HepG2 (cell line): ENCODE measurements at regions not wholly inside any gene's neighbourhood (a gene's known extent, or its start where the extent isn't known, plus 50 kb on each side); places are given as distances from the start of the nearest gene placed in this dataset.

Source experiments
- CTCF ChIP-seq: sonication (generic); formaldehyde crosslinking; IDR thresholded peaks from 2 replicates; pipeline ENCODE4 v1.5.0; 2020; ENCODE audit warnings: mild to moderate bottlenecking, missing genetic modification reagents, moderate library complexity
- DPF2 ChIP-seq: sonication (generic); formaldehyde crosslinking; IDR thresholded peaks from 2 replicates; pipeline ENCODE4 v1.4.0; 2020; ENCODE audit warnings: mild to moderate bottlenecking, low read depth, missing genetic modification reagents, borderline replicate concordance
- FOXA3 ChIP-seq: IDR thresholded peaks from 2 replicates; pipeline ENCODE4 v1.6.1; 2016; ENCODE audit warnings: missing genetic modification reagents, missing compliant biosample characterization
- NFRKB ChIP-seq: fragments of 450-650 bp; IDR thresholded peaks from 2 replicates; pipeline ENCODE4 v1.6.1; 2017
- POLR2AphosphoS5 ChIP-seq: IDR thresholded peaks from 2 replicates; pipeline ENCODE4 v1.6.1; 2012; ENCODE audit warnings: low read depth, low read length
- SKIL ChIP-seq: sonication (generic); formaldehyde crosslinking; IDR thresholded peaks from 2 replicates; pipeline ENCODE4 v1.8.0; 2022; ENCODE audit warnings: missing genetic modification reagents, mild to moderate bottlenecking, moderate library complexity, borderline replicate concordance
- SRSF1 ChIP-seq: fragments of 200-400 bp; formaldehyde crosslinking; optimal IDR thresholded peaks from 2 replicates; pipeline ENCODE3; 2017; ENCODE audit warnings: mild to moderate bottlenecking, low read depth, low read length, moderate library complexity
- ZBTB33 ChIP-seq: sonication (generic); formaldehyde crosslinking; IDR thresholded peaks from 2 replicates; pipeline ENCODE4 v1.4.0; 2020; ENCODE audit warnings: missing genetic modification reagents
- ZBTB34 ChIP-seq: sonication (generic); formaldehyde crosslinking; IDR thresholded peaks from 2 replicates; pipeline ENCODE4 v1.8.0; 2022; ENCODE audit warnings: mild to moderate bottlenecking, missing genetic modification reagents

GRCh38 chr3:159823780-159824179 is 164.9 kb upstream of the IL12A start:
- TF ChIP-seq SRSF1 (no peak), ZBTB33 (no peak), NFRKB (no peak), SKIL (CRISPR knock-in tag) (no peak), CTCF (CRISPR knock-in tag) (no peak), FOXA3 (CRISPR knock-in tag) (no peak), POLR2AphosphoS5 (no peak), ZBTB34 (no peak), DPF2 (CRISPR knock-in tag) (no peak)
